GM12875 (cell line): ENCODE measurements at regions not wholly inside any gene's neighbourhood (a gene's known extent, or its start where the extent isn't known, plus 50 kb on each side); places are given as distances from the start of the nearest gene placed in this dataset.

Experiments
- H3K4me3 ChIP-seq: one replicate; pipeline ENCODE4 v1.5.1; 2011; ENCODE audit warnings: low read depth, low read length, control low read depth
- CTCF ChIP-seq: IDR thresholded peaks from 2 replicates; pipeline ENCODE4 v1.5.1; 2011; ENCODE audit warnings: low read depth, mild to moderate bottlenecking, control low read depth, inconsistent platforms, low read length, moderate library complexity, borderline replicate concordance; ENCODE audit not compliant: insufficient read depth

- TF ChIP-seq CTCF: no peak
- H3K4me3 ChIP-seq: no peak overlapping the region
Measured at GRCh38 chr9:113785334-113785733, 90.8 kb upstream of the ZNF618 start.

GRCh38 chr9:113786071-113786470, 90.0 kb upstream of the ZNF618 start:
- H3K4me3 ChIP-seq: no peak overlapping the region
- no peak for TF ChIP-seq CTCF

GRCh38 chr9:113787871-113788270, 88.2 kb upstream of the ZNF618 start:
- TF ChIP-seq CTCF: no peak
- H3K4me3 ChIP-seq: no peak overlapping the region

GRCh38 chr9:113788616-113789330, 87.3 kb upstream of the ZNF618 start:
- no peak for TF ChIP-seq CTCF
- H3K4me3 ChIP-seq: no peak overlapping the region

- no peak overlapping the region for H3K4me3 ChIP-seq
Measured at GRCh38 chr9:113790093-113790492, 86.0 kb upstream of the ZNF618 start.

GRCh38 chr9:113793558-113793957, 82.6 kb upstream of the ZNF618 start:
- no peak for TF ChIP-seq CTCF
- no peak overlapping the region for H3K4me3 ChIP-seq

More at GRCh38 chr9:113790093-113790492, 86.0 kb upstream of the ZNF618 start:
- no peak for TF ChIP-seq CTCF

- TF ChIP-seq CTCF: no peak
Measured at GRCh38 chr9:113794721-113795120, 81.4 kb upstream of the ZNF618 start.

More at GRCh38 chr9:113794721-113795120, 81.4 kb upstream of the ZNF618 start:
- no peak overlapping the region for H3K4me3 ChIP-seq
